NCI-H510A (cell line): ENCODE measurements at regions not wholly inside any gene's neighbourhood (a gene's known extent, or its start where the extent isn't known, plus 50 kb on each side); places are given as distances from the start of the nearest gene placed in this dataset.
"Not testable (repeated sequence)": the region's sequence is repeated elsewhere in the genome, so short reads cannot be mapped to it uniquely, and the experiment has no call there.

Experiments used
- DNase-seq: peaks from one replicate; lab custom pipeline; 2025; lab: John Stamatoyannopoulos, UW

- DNase-seq, result no peak
These were observed 774.7 kb downstream of the C12orf50 start for GRCh38 chr12:87254381-87255030.

GRCh38 chr12:87253157-87253556 is 776.0 kb downstream of the C12orf50 start:
- DNase-seq, result no peak

DNA sequence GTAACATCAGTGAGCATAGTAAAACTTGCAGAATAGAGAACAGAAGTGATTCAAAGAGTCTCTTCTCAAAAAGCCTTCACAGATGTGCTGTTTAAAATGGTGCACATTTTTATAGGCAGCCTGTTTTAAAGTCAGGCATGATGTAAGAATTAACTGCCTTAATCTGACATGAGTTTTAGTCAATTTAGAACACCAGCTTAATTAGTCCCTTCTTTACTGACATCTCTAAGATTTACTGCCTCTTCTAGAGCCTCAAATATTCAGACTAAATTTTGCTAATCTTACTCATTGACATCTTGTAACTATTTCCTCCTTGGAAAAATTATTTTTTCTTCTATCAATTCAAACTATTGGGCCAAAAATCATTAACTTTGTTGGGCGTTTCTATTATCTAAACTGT is 782.5 kb downstream of the C12orf50 start:
- DNase-seq, result no peak

- DNase-seq, result no peak
These were observed 790.7 kb downstream of the C12orf50 start for GRCh38 chr12:87238466-87238865.

- no peak for DNase-seq
These were observed 794.3 kb downstream of the C12orf50 start for GRCh38 chr12:87234898-87235297.

GRCh38 chr12:87233671-87234070 is 795.5 kb downstream of the C12orf50 start:
- DNase-seq, result no peak

DNA sequence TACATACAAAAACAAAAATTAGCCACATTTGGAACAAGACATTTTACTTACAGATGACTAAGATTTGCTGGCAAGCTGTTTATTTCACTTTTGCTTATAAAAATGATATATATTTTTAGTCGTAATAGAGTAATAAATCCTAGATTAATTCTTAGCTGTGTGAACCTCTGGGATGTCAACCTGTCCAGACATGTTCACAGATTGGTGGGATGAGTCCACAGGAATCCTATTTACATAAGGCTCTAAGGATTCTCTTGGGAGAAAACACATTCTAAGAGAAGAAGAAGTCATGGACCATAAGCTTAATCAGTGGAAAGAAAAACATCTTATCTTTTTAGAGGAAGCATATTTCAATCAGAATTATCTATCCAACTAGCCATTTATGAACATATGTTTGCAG is 797.4 kb downstream of the C12orf50 start:
- no peak for DNase-seq

GRCh38 chr12:87230441-87230840 is 798.8 kb downstream of the C12orf50 start:
- no peak for DNase-seq

DNA sequence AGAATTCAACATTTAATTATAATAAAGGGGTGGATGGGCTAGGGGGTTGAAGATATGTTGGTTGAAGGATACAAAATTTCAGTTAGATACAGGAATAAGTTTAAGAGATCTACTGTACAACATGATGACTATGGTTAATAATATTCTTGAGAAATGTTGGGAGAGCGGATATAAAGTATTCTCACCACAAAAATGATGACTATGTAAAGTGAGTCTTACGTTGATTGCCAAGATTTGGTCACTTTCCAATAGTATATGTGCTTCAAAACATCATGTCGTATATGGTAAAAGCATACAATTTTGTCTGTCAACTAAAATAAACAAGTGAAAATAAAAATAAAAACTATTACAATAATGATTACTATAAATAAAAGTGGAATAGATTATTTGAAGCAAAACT is 802.0 kb downstream of the C12orf50 start:
- DNase-seq, result no peak

GRCh38 chr12:87217491-87217890 is 811.7 kb downstream of the C12orf50 start:
- no peak for DNase-seq

GRCh38 chr12:87216436-87216835 is 812.8 kb downstream of the C12orf50 start:
- DNase-seq, result no peak

- DNase-seq, result no peak
These were observed 827.0 kb downstream of the C12orf50 start for GRCh38 chr12:87202189-87202588.

DNA sequence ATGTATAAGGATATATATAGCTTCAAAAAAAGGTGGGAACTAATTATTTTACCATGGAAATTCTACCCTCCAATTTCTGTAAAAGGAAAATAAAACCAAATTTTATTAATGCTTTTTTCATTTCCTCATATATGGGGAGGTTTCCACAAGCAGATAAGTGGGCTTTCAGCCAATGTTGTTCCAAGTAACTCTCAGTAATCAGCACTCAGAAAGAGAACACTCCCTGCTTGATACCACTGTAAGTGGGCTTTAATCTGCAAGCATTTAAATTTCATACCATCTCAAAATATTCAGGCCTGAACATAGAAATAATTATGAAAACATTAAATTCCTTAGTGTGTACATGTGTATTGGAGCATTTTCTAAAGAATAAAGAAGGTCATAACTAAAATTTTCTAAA is 827.6 kb downstream of the C12orf50 start:
- DNase-seq, result no peak

DNA sequence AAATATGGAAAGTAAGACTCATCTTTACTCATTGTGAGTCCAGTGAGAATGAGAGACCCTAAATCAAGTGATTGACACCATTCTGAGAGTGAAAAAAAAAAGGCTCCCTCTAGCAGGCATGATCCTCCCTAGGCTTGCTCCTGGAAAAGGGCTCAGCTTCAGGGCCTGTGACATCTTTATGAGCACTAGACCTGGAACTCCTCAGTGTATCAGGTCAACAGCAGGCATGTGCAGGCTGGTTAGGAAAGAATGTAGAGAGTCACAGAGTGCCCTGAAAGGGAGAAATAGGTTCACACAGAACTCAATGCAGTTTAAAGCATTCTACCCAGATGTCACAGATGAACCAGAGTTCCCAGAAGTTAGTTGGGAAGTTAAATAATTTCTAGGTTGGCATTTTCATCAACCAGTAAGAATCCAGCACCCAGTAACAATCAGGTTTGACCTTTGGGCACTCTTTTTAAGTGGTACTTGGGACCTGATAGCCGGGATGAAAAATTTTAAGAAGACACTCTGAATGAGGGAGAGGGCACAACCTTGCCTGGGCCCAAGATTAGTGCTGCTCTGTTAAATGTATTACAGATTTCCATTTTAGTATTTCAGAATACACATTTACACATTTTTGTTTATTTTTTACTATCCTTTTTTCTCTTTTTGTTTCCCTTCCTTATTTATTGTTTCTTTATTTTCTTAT is 828.8 kb downstream of the C12orf50 start:
- no peak for DNase-seq

DNA sequence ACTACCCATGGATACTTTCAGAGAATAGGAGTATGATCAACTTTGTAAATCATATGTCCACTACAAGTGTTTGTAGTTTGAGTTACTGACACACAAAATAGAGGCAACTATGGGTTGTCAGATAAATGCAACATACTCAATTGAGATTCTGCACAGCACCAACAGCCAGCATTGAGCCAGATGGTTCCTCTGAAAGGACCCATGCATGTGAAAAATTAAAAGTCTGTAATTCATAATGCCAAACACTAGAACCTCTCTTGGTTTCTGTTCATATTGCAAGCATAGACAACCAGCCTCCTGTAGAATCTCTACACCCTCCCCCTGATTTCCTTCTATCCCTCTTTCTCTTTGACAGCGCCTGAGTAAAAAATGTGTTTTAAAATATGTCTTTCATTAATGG is 831.0 kb downstream of the C12orf50 start:
- DNase-seq, result no peak

DNA sequence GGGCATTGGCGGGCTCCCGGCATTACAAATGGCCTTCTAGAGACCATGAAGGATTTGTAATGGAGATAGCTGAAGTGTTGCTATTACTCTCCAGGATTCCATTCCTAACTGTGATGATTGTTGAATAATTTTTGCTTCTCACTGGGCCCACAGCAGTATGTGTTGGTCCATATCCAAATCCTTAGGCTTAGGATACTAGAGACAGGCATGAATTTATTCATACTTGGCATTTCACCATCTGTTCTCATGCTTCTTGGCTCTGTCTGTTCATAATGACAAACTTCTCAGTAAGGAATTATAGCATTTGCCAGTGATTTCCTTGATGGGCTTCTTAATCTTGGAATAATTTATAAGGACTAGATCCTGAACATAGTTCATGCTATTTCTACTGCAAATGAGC is 832.9 kb downstream of the C12orf50 start:
- no peak for DNase-seq

- not testable (repeated sequence) for DNase-seq
These were observed 834.8 kb downstream of the C12orf50 start for GRCh38 chr12:87194389-87194788.

- DNase-seq, result no peak
These were observed 843.8 kb downstream of the C12orf50 start for GRCh38 chr12:87185367-87185766.

DNA sequence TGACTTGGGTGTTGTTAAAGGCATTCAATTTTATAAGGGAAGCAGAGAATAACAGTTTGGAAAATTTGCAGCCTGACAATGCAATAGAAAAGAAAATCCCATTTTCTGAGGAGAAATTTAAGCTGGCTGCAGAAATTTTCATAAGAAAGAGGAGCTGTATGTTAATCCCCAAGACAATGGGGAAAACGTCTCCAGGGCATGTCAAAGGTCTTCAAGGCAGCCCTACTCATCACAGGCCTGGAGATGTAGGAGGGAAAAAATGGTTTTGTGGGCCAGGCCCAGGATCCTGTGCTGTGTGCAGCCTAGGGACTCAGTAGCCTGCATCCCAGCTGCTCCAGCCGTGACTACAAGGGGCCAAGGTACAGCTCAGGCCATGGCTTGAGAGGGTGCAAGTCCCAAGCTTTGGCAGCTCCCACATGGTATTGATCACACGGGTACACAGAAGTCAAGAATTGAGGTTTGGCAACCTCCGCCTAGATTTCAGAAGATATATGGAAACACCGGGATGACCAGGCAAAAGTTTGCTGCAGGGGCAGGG is 846.4 kb downstream of the C12orf50 start:
- DNase-seq, result no peak

DNA sequence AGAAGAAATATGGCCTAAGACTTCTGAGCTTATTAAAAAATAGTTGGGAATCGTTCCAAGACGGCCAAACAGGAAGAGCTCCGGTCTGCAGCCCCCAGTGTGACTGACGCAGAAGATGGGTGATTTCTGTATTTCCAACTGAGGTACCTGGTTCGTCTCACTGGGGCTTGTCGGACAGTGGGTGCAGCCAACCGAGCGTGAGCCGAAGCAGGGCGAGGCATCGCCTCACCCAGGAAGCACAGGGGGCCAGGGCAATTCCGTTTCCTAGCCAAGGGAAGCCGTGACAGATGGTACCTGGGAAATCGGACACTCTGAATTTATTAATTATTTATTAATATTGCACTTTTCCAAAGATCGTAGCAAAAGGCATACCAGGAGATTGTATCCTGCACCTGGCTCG is 857.8 kb downstream of the C12orf50 start:
- no peak for DNase-seq

GRCh38 chr12:87169010-87169409 is 860.2 kb downstream of the C12orf50 start:
- DNase-seq, result no peak

GRCh38 chr12:87165733-87166375 is 863.3 kb downstream of the C12orf50 start:
- no peak for DNase-seq

DNA sequence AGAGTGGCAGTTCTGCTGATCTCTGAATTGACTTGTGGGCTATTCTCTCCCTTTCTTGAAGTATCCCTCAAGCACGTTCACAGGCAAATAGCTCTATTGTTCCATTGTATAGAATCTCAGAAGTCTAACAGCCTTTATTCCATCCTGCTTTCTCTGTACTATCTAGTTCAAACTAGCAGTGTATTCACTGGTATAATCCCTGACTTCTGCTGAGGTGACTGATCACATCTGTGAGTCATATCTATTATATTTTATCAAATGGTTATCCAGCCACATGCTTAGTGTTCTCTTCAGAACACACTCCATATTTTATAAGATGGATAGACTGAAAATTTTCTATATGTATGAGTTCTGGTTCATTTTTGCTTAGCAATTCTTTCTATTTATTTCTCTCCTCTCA is 866.1 kb downstream of the C12orf50 start:
- no peak for DNase-seq
